Neural crest cell (in vitro differentiated cells): ENCODE measurements at regions not wholly inside any gene's neighbourhood (a gene's known extent, or its start where the extent isn't known, plus 50 kb on each side); places are given as distances from the start of the nearest gene placed in this dataset.

Source experiments
- DNase-seq: peaks from one replicate; pipeline ENCODE4 v3.0.0; 2021; ENCODE audit warnings: low read depth, mixed read lengths, low spot score
- H3K27ac Mint-ChIP-seq: one replicate; pipeline ENCODE4 v1.8.0; 2021; ENCODE audit warnings: mild to moderate bottlenecking, mixed read lengths; ENCODE audit not compliant: unreplicated experiment
- H3K27me3 Mint-ChIP-seq: 2 replicates; pipeline ENCODE4 v1.8.0; 2021; ENCODE audit warnings: low read depth, mild to moderate bottlenecking, mixed read lengths
- H3K36me3 Mint-ChIP-seq: 2 replicates; pipeline ENCODE4 v1.8.0; 2021; ENCODE audit warnings: low read depth, mild to moderate bottlenecking, mixed read lengths
- H3K4me1 Mint-ChIP-seq: 2 replicates; pipeline ENCODE4 v1.8.0; 2021; ENCODE audit warnings: mixed read lengths
- H3K4me3 Mint-ChIP-seq: one replicate; pipeline ENCODE4 v1.8.0; 2021; ENCODE audit warnings: mild to moderate bottlenecking, mixed read lengths
- H3K9me3 Mint-ChIP-seq: 2 replicates; pipeline ENCODE4 v1.8.0; 2021; ENCODE audit warnings: mixed read lengths
- CTCF ChIP-seq: fragments of 200-600 bp; sonication (generic); conservative IDR thresholded peaks from 2 replicates; pipeline ENCODE4 v1.5.0; 2021; ENCODE audit warnings: antibody characterized with exemption, mild to moderate bottlenecking

GRCh38 chr9:135363596-135363995 is 116.0 kb upstream of the PPP1R26 start:
- H3K9me3 Mint-ChIP-seq: no peaks in the 10 kb centered on the region
- TF ChIP-seq CTCF: no peak
- H3K27ac Mint-ChIP-seq: no peak overlapping the region
- H3K27me3 Mint-ChIP-seq: no peaks in the 10 kb centered on the region
- no peaks in the 10 kb centered on the region for H3K4me1 Mint-ChIP-seq
- no peak for DNase-seq
- no peak overlapping the region for H3K4me3 Mint-ChIP-seq
- H3K36me3 Mint-ChIP-seq: no peaks in the 10 kb centered on the region

GRCh38 chr9:135365013-135365768 is 114.4 kb upstream of the PPP1R26 start:
- Mint-ChIP-seq H3K4me1 (no peaks in the 10 kb centered on the region), H3K4me3 (no peak overlapping the region), H3K27me3 (no peaks in the 10 kb centered on the region), H3K9me3 (no peaks in the 10 kb centered on the region), H3K27ac (no peak overlapping the region), H3K36me3 (no peaks in the 10 kb centered on the region)
- TF ChIP-seq CTCF: no peak
- no peak for DNase-seq

DNA sequence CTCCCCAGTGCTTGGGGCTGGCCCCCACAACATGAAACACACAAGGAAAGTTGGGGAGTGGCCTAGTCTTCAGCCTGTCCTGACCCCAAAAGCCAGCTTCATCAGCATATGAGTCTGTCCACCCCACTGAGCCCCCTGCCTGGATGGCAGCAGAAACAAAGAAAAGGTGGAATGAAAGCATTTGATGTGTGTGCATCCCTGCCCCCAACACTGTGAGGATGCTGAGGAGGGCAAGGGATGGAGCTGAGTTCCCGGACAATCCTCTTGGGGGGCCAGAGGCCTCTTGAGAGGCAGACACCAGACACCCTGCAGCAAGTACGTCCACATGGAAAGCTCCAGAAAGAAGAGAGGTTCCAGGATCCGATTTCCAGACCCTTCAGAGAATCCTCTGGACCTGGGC is 113.5 kb upstream of the PPP1R26 start:
- Mint-ChIP-seq H3K36me3 (no peaks in the 10 kb centered on the region), H3K4me3 (no peak overlapping the region), H3K27ac (no peak overlapping the region), H3K4me1 (no peaks in the 10 kb centered on the region), H3K9me3 (no peaks in the 10 kb centered on the region), H3K27me3 (no peaks in the 10 kb centered on the region)
- TF ChIP-seq CTCF: no peak
- no peak for DNase-seq

- no peak for DNase-seq
- H3K36me3 Mint-ChIP-seq: no peaks in the 10 kb centered on the region
- no peaks in the 10 kb centered on the region for H3K9me3 Mint-ChIP-seq
- no peaks in the 10 kb centered on the region for H3K27me3 Mint-ChIP-seq
- H3K4me3 Mint-ChIP-seq: no peak overlapping the region
- TF ChIP-seq CTCF: no peak
- H3K4me1 Mint-ChIP-seq: no peaks in the 10 kb centered on the region
- no peak overlapping the region for H3K27ac Mint-ChIP-seq
Measured at GRCh38 chr9:135369412-135369990, 110.1 kb upstream of the PPP1R26 start.

DNA sequence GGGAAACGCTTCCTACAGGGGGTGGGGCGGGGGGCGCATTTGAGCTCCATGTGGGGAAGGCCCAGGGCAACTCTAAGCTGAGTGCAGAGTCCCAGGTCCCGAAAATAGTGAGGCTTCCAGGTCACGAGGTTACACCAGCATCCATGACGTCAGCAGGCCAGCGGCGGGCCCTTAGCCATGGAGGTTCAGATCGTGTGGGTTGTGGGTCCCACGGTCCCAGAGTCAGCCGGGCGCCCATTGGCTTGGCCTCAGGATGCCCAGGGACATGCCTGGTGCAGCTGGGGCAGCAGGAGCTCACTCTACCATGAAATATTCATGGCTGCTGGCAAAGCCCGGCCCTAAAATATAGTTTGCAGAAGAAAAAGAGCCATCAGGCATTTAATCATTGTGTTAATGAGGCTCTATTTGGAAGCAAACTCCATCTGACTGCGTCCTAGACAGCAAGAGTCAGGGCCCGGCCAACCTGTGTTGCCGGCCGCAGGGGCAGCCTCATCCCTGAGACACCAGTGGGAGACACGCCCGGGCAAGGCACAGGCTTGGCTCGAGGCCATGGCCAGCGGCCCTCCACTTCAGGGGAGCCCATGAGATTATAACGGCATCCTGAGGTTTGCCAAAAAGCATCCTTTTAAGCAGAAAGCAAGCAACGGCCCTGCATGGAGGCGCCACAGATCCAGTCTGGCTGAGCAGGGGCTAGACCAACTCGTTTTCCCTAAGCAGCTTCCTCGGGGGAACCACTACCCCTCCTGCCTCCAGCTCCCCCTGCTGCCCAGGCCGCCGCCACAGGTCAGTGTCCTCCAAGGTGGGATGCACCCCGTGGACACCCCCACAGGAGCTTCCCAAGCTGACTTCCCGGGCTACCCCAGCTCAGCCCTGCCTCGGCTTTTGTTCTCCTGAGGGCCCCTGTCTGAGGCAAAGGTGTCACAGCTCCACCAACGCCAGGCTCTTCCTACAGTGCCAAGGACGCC is 108.9 kb upstream of the PPP1R26 start:
- Mint-ChIP-seq H3K4me3 (no peak overlapping the region), H3K27ac (no peak overlapping the region), H3K27me3 (no peaks in the 10 kb centered on the region), H3K36me3 (no peaks in the 10 kb centered on the region), H3K9me3 (no peaks in the 10 kb centered on the region), H3K4me1 (no peaks in the 10 kb centered on the region)
- no peak for DNase-seq
- no peak for TF ChIP-seq CTCF
